ENCODE measurements at regions not wholly inside any gene's neighbourhood (a gene's known extent, or its start where the extent isn't known, plus 50 kb on each side); places are given as distances from the start of the nearest gene placed in this dataset.

GRCh38 chr10:2913474-2913873 lies 153.9 kb upstream of the PFKP start:
- Mint-ChIP-seq H3K4me1 (ENCODE audit: low read depth) (no peaks in the 10 kb centered on the region), H3K4me3 (no peak overlapping the region), H3K9me3 (no peaks in the 10 kb centered on the region), H3K27ac (no peak overlapping the region), H3K36me3 (ENCODE audit: low read depth) (no peaks in the 10 kb centered on the region), H3K27me3 (ENCODE audit: insufficient read depth) (peaks cover 12% of the 10 kb centered on the region)
- TF ChIP-seq CTCF (IDR thresholded peaks at IDR 0.05) = no peak
- no peak for DNase-seq

GRCh38 chr10:2910656-2911055 lies 156.7 kb upstream of the PFKP start:
- H3K4me3 Mint-ChIP-seq = no peak overlapping the region
- no peaks in the 10 kb centered on the region for H3K36me3 Mint-ChIP-seq (ENCODE audit: low read depth)
- no peak for DNase-seq
- H3K27me3 Mint-ChIP-seq (ENCODE audit: insufficient read depth) = peaks cover 7% of the 10 kb centered on the region
- no peak for TF ChIP-seq CTCF (IDR thresholded peaks at IDR 0.05)
- no peaks in the 10 kb centered on the region for H3K4me1 Mint-ChIP-seq (ENCODE audit: low read depth)
- H3K27ac Mint-ChIP-seq = no peak overlapping the region
- H3K9me3 Mint-ChIP-seq = no peaks in the 10 kb centered on the region

- peaks cover 9% of the 10 kb centered on the region for H3K27me3 Mint-ChIP-seq (ENCODE audit: insufficient read depth)
- no peaks in the 10 kb centered on the region for H3K4me1 Mint-ChIP-seq (ENCODE audit: low read depth)
- H3K27ac Mint-ChIP-seq = no peak overlapping the region
- no peak for DNase-seq
- H3K9me3 Mint-ChIP-seq = no peaks in the 10 kb centered on the region
- H3K4me3 Mint-ChIP-seq = no peak overlapping the region
- H3K36me3 Mint-ChIP-seq (ENCODE audit: low read depth) = no peaks in the 10 kb centered on the region
- TF ChIP-seq CTCF (IDR thresholded peaks at IDR 0.05) = no peak
Measured at GRCh38 chr10:2909921-2910320, 157.4 kb upstream of the PFKP start.

- DNase-seq = no peak
- no peaks in the 10 kb centered on the region for H3K36me3 Mint-ChIP-seq (ENCODE audit: low read depth)
Measured at GRCh38 chr10:2908851-2909630, 158.3 kb upstream of the PFKP start.

GRCh38 chr10:2906974-2907373 lies 160.4 kb upstream of the PFKP start:
- peaks cover 16% of the 10 kb centered on the region for H3K27me3 Mint-ChIP-seq (ENCODE audit: insufficient read depth)
- no peak for DNase-seq
- H3K4me3 Mint-ChIP-seq = no peak overlapping the region
- no peaks in the 10 kb centered on the region for H3K4me1 Mint-ChIP-seq (ENCODE audit: low read depth)
- no peaks in the 10 kb centered on the region for H3K9me3 Mint-ChIP-seq
- no peak for TF ChIP-seq CTCF (IDR thresholded peaks at IDR 0.05)
- no peak overlapping the region for H3K27ac Mint-ChIP-seq
- H3K36me3 Mint-ChIP-seq (ENCODE audit: low read depth) = no peaks in the 10 kb centered on the region

More at GRCh38 chr10:2908851-2909630, 158.3 kb upstream of the PFKP start:
- Mint-ChIP-seq H3K27me3 (ENCODE audit: insufficient read depth) (peaks cover 14% of the 10 kb centered on the region), H3K27ac (no peak overlapping the region), H3K9me3 (no peaks in the 10 kb centered on the region), H3K4me1 (ENCODE audit: low read depth) (no peaks in the 10 kb centered on the region), H3K4me3 (no peak overlapping the region)
- TF ChIP-seq CTCF (IDR thresholded peaks at IDR 0.05) = no peak

Data from HFFc6 (cell line).